ENCODE measurements at regions not wholly inside any gene's neighbourhood (a gene's known extent, or its start where the extent isn't known, plus 50 kb on each side); places are given as distances from the start of the nearest gene placed in this dataset.

GRCh38 chr16:16956376-16956775 is 514.4 kb downstream of the XYLT1 start:
- 81% methylated on average over 2 of the region's 2 CpGs for WGBS (ENCODE audit: insufficient coverage)
- Histone ChIP-seq H3K27me3 (ENCODE audit: control insufficient read depth, insufficient read depth, low read length) (no peaks in the 10 kb centered on the region), H3K36me3 (ENCODE audit: control insufficient read depth, insufficient read depth, low read length) (no peaks in the 10 kb centered on the region), H3K4me1 (ENCODE audit: control insufficient read depth, insufficient read depth, low read length) (no peaks in the 10 kb centered on the region), H3K4me3 (ENCODE audit: low read length) (no peak overlapping the region), H3K27ac (ENCODE audit: low read length) (no peak overlapping the region), H3K9me3 (ENCODE audit: control insufficient read depth, insufficient read depth, low read length) (no peaks in the 10 kb centered on the region)
- Mint-ChIP-seq H3K9me3 (no peaks in the 10 kb centered on the region), H3K27me3 (ENCODE audit: low read depth in 2 of 2) (peaks cover 6 to 16% of the 10 kb centered on the region in 2 donors), H3K36me3 (no peaks in the 10 kb centered on the region), H3K4me1 (peaks cover 7 to 8% of the 10 kb centered on the region in 2 donors), H3K27ac (no peak overlapping the region), H3K4me3 (no peak overlapping the region)
- no peak for TF ChIP-seq CTCF (IDR thresholded peaks at IDR 0.05)
- DNase-seq (no peak), ATAC-seq (no peak)
- intact Hi-C loops (cut with micrococcal nuclease) = no loop called here

- H3K36me3 Mint-ChIP-seq = no peaks in the 10 kb centered on the region
- intact Hi-C loops (cut with micrococcal nuclease) = no loop called here
- H3K9me3 Mint-ChIP-seq = no peaks in the 10 kb centered on the region
- 100% methylated on average over 2 of the region's 2 CpGs for WGBS (ENCODE audit: insufficient coverage)
- no peaks in the 10 kb centered on the region for H3K36me3 ChIP-seq (ENCODE audit: control insufficient read depth, insufficient read depth, low read length)
- H3K27ac Mint-ChIP-seq = no peak overlapping the region
- no peaks in the 10 kb centered on the region for H3K9me3 ChIP-seq (ENCODE audit: control insufficient read depth, insufficient read depth, low read length)
- H3K4me1 Mint-ChIP-seq = peaks cover 9 to 10% of the 10 kb centered on the region in 2 donors
- no peak overlapping the region for H3K4me3 Mint-ChIP-seq
- no peak overlapping the region for H3K4me3 ChIP-seq (ENCODE audit: low read length)
- no peaks in the 10 kb centered on the region for H3K27me3 ChIP-seq (ENCODE audit: control insufficient read depth, insufficient read depth, low read length)
- no peak for TF ChIP-seq CTCF (IDR thresholded peaks at IDR 0.05)
- no peaks in the 10 kb centered on the region for H3K4me1 ChIP-seq (ENCODE audit: control insufficient read depth, insufficient read depth, low read length)
- H3K27ac ChIP-seq (ENCODE audit: low read length) = no peak overlapping the region
- DNase-seq (no peak), ATAC-seq (no peak)
- peaks cover 17 to 18% of the 10 kb centered on the region in 2 donors for H3K27me3 Mint-ChIP-seq (ENCODE audit: low read depth in 2 of 2)
These were observed 510.0 kb downstream of the XYLT1 start for GRCh38 chr16:16960785-16961184.

GRCh38 chr16:16966439-16966838 is 504.3 kb downstream of the XYLT1 start:
- Mint-ChIP-seq H3K27me3 (ENCODE audit: low read depth in 2 of 2) (peaks cover 2 to 24% of the 10 kb centered on the region in 2 donors), H3K9me3 (no peaks in the 10 kb centered on the region), H3K36me3 (no peaks in the 10 kb centered on the region), H3K4me3 (no peak overlapping the region), H3K27ac (no peak overlapping the region), H3K4me1 (peaks cover 1% of the 10 kb centered on the region in 2 donors)
- H3K27me3 ChIP-seq (ENCODE audit: control insufficient read depth, insufficient read depth, low read length) = no peaks in the 10 kb centered on the region
- H3K36me3 ChIP-seq (ENCODE audit: control insufficient read depth, insufficient read depth, low read length) = no peaks in the 10 kb centered on the region
- no peak overlapping the region for H3K4me3 ChIP-seq (ENCODE audit: low read length)
- DNase-seq (no peak), ATAC-seq (no peak)
- no peaks in the 10 kb centered on the region for H3K4me1 ChIP-seq (ENCODE audit: control insufficient read depth, insufficient read depth, low read length)
- no peak for TF ChIP-seq CTCF (IDR thresholded peaks at IDR 0.05)
- intact Hi-C loops (cut with micrococcal nuclease) = no loop called here
- no peak overlapping the region for H3K27ac ChIP-seq (ENCODE audit: low read length)
- H3K9me3 ChIP-seq (ENCODE audit: control insufficient read depth, insufficient read depth, low read length) = no peaks in the 10 kb centered on the region
- 57% methylated on average over 1 of the region's 2 CpGs for whole genome bisulfite sequencing (ENCODE audit: insufficient coverage)

GRCh38 chr16:16971042-16971441 is 499.7 kb downstream of the XYLT1 start:
- WGBS (ENCODE audit: insufficient coverage) = 100% methylated on average over 1 of the region's 1 CpG
- no peak overlapping the region for H3K4me3 ChIP-seq (ENCODE audit: low read length)
- DNase-seq = no peak
- no peaks in the 10 kb centered on the region for H3K9me3 ChIP-seq (ENCODE audit: control insufficient read depth, insufficient read depth, low read length)
- Mint-ChIP-seq H3K9me3 (no peaks in the 10 kb centered on the region), H3K4me1 (no peaks in the 10 kb centered on the region), H3K4me3 (no peak overlapping the region), H3K27ac (no peak overlapping the region), H3K27me3 (ENCODE audit: low read depth in 2 of 2) (peaks cover 0 to 11% of the 10 kb centered on the region in 2 donors), H3K36me3 (no peaks in the 10 kb centered on the region)
- intact Hi-C loops (cut with micrococcal nuclease) = no loop called here
- H3K4me1 ChIP-seq (ENCODE audit: control insufficient read depth, insufficient read depth, low read length) = no peaks in the 10 kb centered on the region
- no peaks in the 10 kb centered on the region for H3K27me3 ChIP-seq (ENCODE audit: control insufficient read depth, insufficient read depth, low read length)
- no peak for TF ChIP-seq CTCF (IDR thresholded peaks at IDR 0.05)
- no peak overlapping the region for H3K27ac ChIP-seq (ENCODE audit: low read length)
- ATAC-seq = no peak
- H3K36me3 ChIP-seq (ENCODE audit: control insufficient read depth, insufficient read depth, low read length) = no peaks in the 10 kb centered on the region

Measured in natural killer cell (primary cell).